Right lobe of liver (tissue), 4 donors: ENCODE measurements at regions not wholly inside any gene's neighbourhood (a gene's known extent, or its start where the extent isn't known, plus 50 kb on each side); places are given as distances from the start of the nearest gene placed in this dataset.

Experiments
- POLR2A ChIP-seq: fragments of 450-650 bp; IDR thresholded peaks from one replicate; pipeline ENCODE4 v1.6.1; 2017; ENCODE audit warnings: antibody characterized with exemption, mild to moderate bottlenecking
- TF ChIP-seq, protein P1 (sequence below), 4 donors: fragments of 200-600 bp in 3 of 4; fragments of 450-650 bp in 1 of 4; IDR thresholded peaks; one replicate each; pipeline versions ENCODE4 v1.5.1 to v1.8.0; 2016 to 2022; ENCODE audit warnings: antibody characterized with exemption in 4 of 4, mild to moderate bottlenecking in 2 of 4
- donor health status: DM: no; HTN: no; CAD: no.
- donor health status: DM: no; HTN: no; CAD: no.
- donor health status: DM: no; HTN: yes; CAD: no.

DNA sequence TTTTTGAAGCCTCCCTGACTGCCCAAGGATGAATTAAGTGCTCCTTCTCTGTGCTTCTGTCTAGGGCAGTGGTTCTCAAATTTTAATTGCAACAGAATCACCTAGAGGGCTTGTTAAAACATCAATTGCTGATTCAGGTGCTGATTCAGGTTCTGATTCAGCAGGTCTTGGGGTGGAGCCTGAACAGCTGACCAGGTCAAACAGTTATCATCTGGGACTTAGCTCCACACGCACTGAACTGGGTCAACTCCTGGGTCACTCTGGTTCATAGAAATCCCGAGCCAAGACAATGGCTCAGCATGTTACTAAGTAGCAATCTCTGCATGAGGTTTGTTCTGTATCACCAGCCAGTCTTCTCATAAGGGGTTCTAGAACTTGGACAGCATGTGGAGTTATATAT is 192.3 kb downstream of the GJA1 start:
- TF ChIP-seq, protein P1, sequence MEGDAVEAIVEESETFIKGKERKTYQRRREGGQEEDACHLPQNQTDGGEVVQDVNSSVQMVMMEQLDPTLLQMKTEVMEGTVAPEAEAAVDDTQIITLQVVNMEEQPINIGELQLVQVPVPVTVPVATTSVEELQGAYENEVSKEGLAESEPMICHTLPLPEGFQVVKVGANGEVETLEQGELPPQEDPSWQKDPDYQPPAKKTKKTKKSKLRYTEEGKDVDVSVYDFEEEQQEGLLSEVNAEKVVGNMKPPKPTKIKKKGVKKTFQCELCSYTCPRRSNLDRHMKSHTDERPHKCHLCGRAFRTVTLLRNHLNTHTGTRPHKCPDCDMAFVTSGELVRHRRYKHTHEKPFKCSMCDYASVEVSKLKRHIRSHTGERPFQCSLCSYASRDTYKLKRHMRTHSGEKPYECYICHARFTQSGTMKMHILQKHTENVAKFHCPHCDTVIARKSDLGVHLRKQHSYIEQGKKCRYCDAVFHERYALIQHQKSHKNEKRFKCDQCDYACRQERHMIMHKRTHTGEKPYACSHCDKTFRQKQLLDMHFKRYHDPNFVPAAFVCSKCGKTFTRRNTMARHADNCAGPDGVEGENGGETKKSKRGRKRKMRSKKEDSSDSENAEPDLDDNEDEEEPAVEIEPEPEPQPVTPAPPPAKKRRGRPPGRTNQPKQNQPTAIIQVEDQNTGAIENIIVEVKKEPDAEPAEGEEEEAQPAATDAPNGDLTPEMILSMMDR (IDR thresholded peaks at IDR 0.05): no peak
- TF ChIP-seq POLR2A: no peak
